Gastroesophageal sphincter (tissue), 3 donors: ENCODE measurements at regions not wholly inside any gene's neighbourhood (a gene's known extent, or its start where the extent isn't known, plus 50 kb on each side); places are given as distances from the start of the nearest gene placed in this dataset.

Source experiments
- CTCF ChIP-seq, 4 experiments: fragments of 200-600 bp in 2 of 4; fragments of 450-650 bp in 2 of 4; sonication (generic) in 1 of 4; IDR thresholded peaks; one replicate each; pipeline ENCODE4 v1.5.1; 2017 to 2019; ENCODE audit warnings: antibody characterized with exemption in 4 of 4, mild to moderate bottlenecking in 2 of 4, moderate library complexity in 2 of 4
- POLR2A ChIP-seq, 2 donors: fragments of 450-650 bp; IDR thresholded peaks; one replicate each; pipeline ENCODE4 v1.6.1; 2017; ENCODE audit warnings: antibody characterized with exemption in 2 of 2, mild to moderate bottlenecking in 2 of 2, moderate library complexity in 1 of 2

- no peak for TF ChIP-seq CTCF (IDR thresholded peaks at IDR 0.05)
- no peak for TF ChIP-seq POLR2A (IDR thresholded peaks at IDR 0.05)
Measured at GRCh38 chr4:123106747-123107146, 184.3 kb upstream of the NUDT6 start.
